K562 (cell line): ENCODE measurements at regions not wholly inside any gene's neighbourhood (a gene's known extent, or its start where the extent isn't known, plus 50 kb on each side); places are given as distances from the start of the nearest gene placed in this dataset.

Experiments used
- BRD4 ChIP-seq: fragments of 200-600 bp; sonication (generic); IDR thresholded peaks from 2 replicates; pipeline ENCODE4 v1.6.1; 2017; ENCODE audit warnings: inconsistent platforms
- CHD7 ChIP-seq: fragments of 200-600 bp; sonication (generic); IDR thresholded peaks from one replicate; pipeline ENCODE4 v1.6.1; 2012; ENCODE audit warnings: mild to moderate bottlenecking, low read depth, low read length, inconsistent platforms
- TGIF2 ChIP-seq: sonication (generic); formaldehyde crosslinking; IDR thresholded peaks from 2 replicates; pipeline ENCODE4 v1.8.1; 2022; ENCODE audit warnings: mild to moderate bottlenecking, missing genetic modification reagents, moderate library complexity
- ZNF217 ChIP-seq: sonication (generic); formaldehyde crosslinking; IDR thresholded peaks from 2 replicates; pipeline ENCODE4 v1.8.0; 2022; ENCODE audit warnings: mild to moderate bottlenecking, missing genetic modification reagents
- TF ChIP-seq, protein P1 (sequence below): sonication (generic); formaldehyde crosslinking; IDR thresholded peaks from 2 replicates; pipeline ENCODE4 v1.8.0; 2022; ENCODE audit warnings: mild to moderate bottlenecking, missing genetic modification reagents, borderline replicate concordance

DNA sequence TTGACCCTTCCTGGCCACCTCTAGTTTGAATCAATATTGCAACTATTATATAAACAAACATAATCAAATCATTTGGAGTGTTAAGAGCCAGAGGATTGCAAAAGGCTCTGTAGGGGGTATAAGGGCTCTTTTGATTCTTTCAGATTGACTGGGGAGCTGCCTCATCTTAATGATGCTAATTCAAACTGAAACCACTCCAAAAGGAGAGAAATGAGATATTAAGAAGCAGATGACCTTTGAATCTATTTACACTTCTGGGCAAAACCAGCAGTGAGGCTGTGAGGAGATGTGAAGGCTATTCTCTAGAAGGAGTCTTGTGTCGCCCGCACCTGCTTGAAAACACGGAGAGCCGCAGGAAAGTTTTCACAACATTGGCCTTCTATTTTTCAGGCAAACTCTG is 311.2 kb upstream of the CRIM1 start (continued):
- TF ChIP-seq CHD7 (no peak), ZNF217 (CRISPR knock-in tag) (no peak), BRD4 (no peak), TGIF2 (CRISPR knock-in tag) (no peak)
- TF ChIP-seq, protein P1, sequence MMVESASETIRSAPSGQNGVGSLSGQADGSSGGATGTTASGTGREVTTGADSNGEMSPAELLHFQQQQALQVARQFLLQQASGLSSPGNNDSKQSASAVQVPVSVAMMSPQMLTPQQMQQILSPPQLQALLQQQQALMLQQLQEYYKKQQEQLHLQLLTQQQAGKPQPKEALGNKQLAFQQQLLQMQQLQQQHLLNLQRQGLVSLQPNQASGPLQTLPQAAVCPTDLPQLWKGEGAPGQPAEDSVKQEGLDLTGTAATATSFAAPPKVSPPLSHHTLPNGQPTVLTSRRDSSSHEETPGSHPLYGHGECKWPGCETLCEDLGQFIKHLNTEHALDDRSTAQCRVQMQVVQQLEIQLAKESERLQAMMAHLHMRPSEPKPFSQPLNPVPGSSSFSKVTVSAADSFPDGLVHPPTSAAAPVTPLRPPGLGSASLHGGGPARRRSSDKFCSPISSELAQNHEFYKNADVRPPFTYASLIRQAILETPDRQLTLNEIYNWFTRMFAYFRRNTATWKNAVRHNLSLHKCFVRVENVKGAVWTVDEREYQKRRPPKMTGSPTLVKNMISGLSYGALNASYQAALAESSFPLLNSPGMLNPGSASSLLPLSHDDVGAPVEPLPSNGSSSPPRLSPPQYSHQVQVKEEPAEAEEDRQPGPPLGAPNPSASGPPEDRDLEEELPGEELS (CRISPR knock-in tag): no peak
